HEK293 (cell line): ENCODE measurements at regions not wholly inside any gene's neighbourhood (a gene's known extent, or its start where the extent isn't known, plus 50 kb on each side); places are given as distances from the start of the nearest gene placed in this dataset.

ENCODE experiments used
- CTCF ChIA-PET: fragments of 350-600 bp; formaldehyde crosslinking; extraction: SDS; loops from one replicate; lab custom pipeline; 2021; ENCODE audit warnings: antibody characterized with exemption; lab: Yijun Ruan, JAX
- POLR2A ChIA-PET: fragments of 300-600 bp; formaldehyde crosslinking; extraction: SDS; loops from one replicate; lab custom pipeline; 2020; ENCODE audit warnings: antibody characterized with exemption, inconsistent platforms; lab: Yijun Ruan, JAX
- H3K27ac ChIP-seq: fragments of 200-500 bp; sonication (Bioruptor generic); 2 replicates; pipeline ENCODE4 v1.5.1; 2014; ENCODE audit warnings: low read depth, low read length, control low read depth, inconsistent platforms; ENCODE audit errors: extremely low read depth
- H3K36me3 ChIP-seq, 2 experiments: fragments of 200-500 bp in 1 of 2; sonication (Bioruptor generic) in 1 of 2; 1 replicate in 1 of 2; 2 replicates in 1 of 2; pipeline ENCODE4 v1.5.1; 2014 to 2017; ENCODE audit warnings: inconsistent platforms in 2 of 2, low read length in 2 of 2; ENCODE audit not compliant: control insufficient read depth in 2 of 2, insufficient read depth in 1 of 2
- H3K4me1 ChIP-seq: fragments of 200-500 bp; sonication (Bioruptor generic); 2 replicates; pipeline ENCODE4 v1.5.1; 2014; ENCODE audit warnings: mild to moderate bottlenecking, low read length, inconsistent platforms; ENCODE audit not compliant: control insufficient read depth, insufficient read depth
- H3K4me3 ChIP-seq: 2 replicates; pipeline ENCODE4 v1.5.1; 2011; ENCODE audit warnings: low read depth, mild to moderate bottlenecking, control low read depth, low read length, moderate library complexity
- H3K9me3 ChIP-seq: fragments of 200-500 bp; sonication (Bioruptor generic); 2 replicates; pipeline ENCODE4 v1.5.1; 2014; ENCODE audit warnings: low read depth, low read length, inconsistent platforms; ENCODE audit not compliant: control insufficient read depth, insufficient read depth
- CTCF ChIP-seq: fragments of 450-650 bp; formaldehyde crosslinking; IDR thresholded peaks from 2 replicates; pipeline ENCODE4 v1.5.1; 2016; ENCODE audit warnings: missing biosample characterization, missing genetic modification characterization
- GLIS2 ChIP-seq: fragments of 450-650 bp; formaldehyde crosslinking; IDR thresholded peaks from 2 replicates; pipeline ENCODE4 v1.5.1; 2016; ENCODE audit warnings: missing biosample characterization, missing genetic modification characterization
- IKZF3 ChIP-seq: fragments of 450-650 bp; IDR thresholded peaks from 2 replicates; pipeline ENCODE4 v1.5.0; 2018; ENCODE audit warnings: missing biosample characterization, mild to moderate bottlenecking, missing genetic modification characterization, moderate library complexity
- KLF17 ChIP-seq: fragments of 450-650 bp; formaldehyde crosslinking; IDR thresholded peaks from 2 replicates; pipeline ENCODE4 v1.5.1; 2016; ENCODE audit warnings: missing biosample characterization, missing genetic modification characterization
- PRDM1 ChIP-seq: fragments of 450-650 bp; formaldehyde crosslinking; IDR thresholded peaks from 2 replicates; pipeline ENCODE4; 2016; ENCODE audit warnings: missing biosample characterization, missing genetic modification characterization
- RBAK ChIP-seq: fragments of 450-650 bp; formaldehyde crosslinking; IDR thresholded peaks from 2 replicates; pipeline ENCODE4 v1.5.1; 2016; ENCODE audit warnings: missing biosample characterization, missing genetic modification characterization
- SP3 ChIP-seq: fragments of 450-650 bp; formaldehyde crosslinking; IDR thresholded peaks from 2 replicates; pipeline ENCODE4 v1.5.1; 2016; ENCODE audit warnings: missing biosample characterization, missing genetic modification characterization
- YY1 ChIP-seq: fragments of 450-650 bp; formaldehyde crosslinking; IDR thresholded peaks from 2 replicates; pipeline ENCODE4 v1.5.1; 2018; ENCODE audit warnings: missing biosample characterization, missing genetic modification characterization
- ZNF133 ChIP-seq: fragments of 450-650 bp; formaldehyde crosslinking; IDR thresholded peaks from 2 replicates; pipeline ENCODE4 v1.5.1; 2016; ENCODE audit warnings: missing biosample characterization, missing genetic modification characterization
- ZNF16 ChIP-seq: fragments of 450-650 bp; formaldehyde crosslinking; IDR thresholded peaks from 2 replicates; pipeline ENCODE4 v1.5.1; 2016; ENCODE audit warnings: low read depth, missing biosample characterization, missing genetic modification characterization
- ZNF175 ChIP-seq: fragments of 450-650 bp; formaldehyde crosslinking; IDR thresholded peaks from 2 replicates; pipeline ENCODE4 v1.5.1; 2016; ENCODE audit warnings: missing biosample characterization, missing genetic modification characterization
- ZNF214 ChIP-seq: fragments of 450-650 bp; formaldehyde crosslinking; IDR thresholded peaks from 2 replicates; pipeline ENCODE4 v1.5.1; 2017; ENCODE audit warnings: missing biosample characterization, mild to moderate bottlenecking, missing genetic modification characterization, borderline replicate concordance
- ZNF280D ChIP-seq: fragments of 450-650 bp; formaldehyde crosslinking; IDR thresholded peaks from 2 replicates; pipeline ENCODE4 v1.5.1; 2016; ENCODE audit warnings: missing biosample characterization, missing genetic modification characterization
- ZNF362 ChIP-seq: fragments of 450-650 bp; formaldehyde crosslinking; IDR thresholded peaks from 2 replicates; pipeline ENCODE4 v1.5.1; 2016; ENCODE audit warnings: missing biosample characterization, missing genetic modification characterization
- ZNF366 ChIP-seq: fragments of 450-650 bp; formaldehyde crosslinking; conservative IDR thresholded peaks from 2 replicates; pipeline ENCODE4 v1.5.1; 2016; ENCODE audit warnings: missing biosample characterization, missing genetic modification characterization
- ZNF391 ChIP-seq: fragments of 450-650 bp; formaldehyde crosslinking; IDR thresholded peaks from 2 replicates; pipeline ENCODE4 v1.5.1; 2016; ENCODE audit warnings: low read depth, missing biosample characterization, missing genetic modification characterization, borderline replicate concordance
- ZNF473 ChIP-seq: fragments of 450-650 bp; formaldehyde crosslinking; IDR thresholded peaks from 2 replicates; pipeline ENCODE4 v1.5.1; 2017; ENCODE audit warnings: missing biosample characterization, missing genetic modification characterization
- ZNF529 ChIP-seq: fragments of 450-650 bp; formaldehyde crosslinking; IDR thresholded peaks from 2 replicates; pipeline ENCODE4 v1.5.1; 2017; ENCODE audit warnings: missing genetic modification characterization, missing biosample characterization; ENCODE audit not compliant: insufficient replicate concordance
- ZNF654 ChIP-seq: fragments of 450-650 bp; formaldehyde crosslinking; IDR thresholded peaks from 2 replicates; pipeline ENCODE4 v1.5.1; 2016; ENCODE audit warnings: low read depth, missing biosample characterization, missing genetic modification characterization
- ZNF707 ChIP-seq: fragments of 450-650 bp; formaldehyde crosslinking; IDR thresholded peaks from 2 replicates; pipeline ENCODE4 v1.5.1; 2016; ENCODE audit warnings: missing biosample characterization, missing genetic modification characterization
- ZNF837 ChIP-seq: fragments of 450-650 bp; formaldehyde crosslinking; IDR thresholded peaks from 2 replicates; pipeline ENCODE4 v1.5.1; 2016; ENCODE audit warnings: missing biosample characterization, missing genetic modification characterization
- ZSCAN18 ChIP-seq: fragments of 450-650 bp; formaldehyde crosslinking; IDR thresholded peaks from 2 replicates; pipeline ENCODE4 v1.5.1; 2016; ENCODE audit warnings: missing biosample characterization, missing genetic modification characterization
- ZSCAN30 ChIP-seq: fragments of 450-650 bp; IDR thresholded peaks from 2 replicates; pipeline ENCODE4 v1.5.1; 2018; ENCODE audit warnings: missing biosample characterization, mild to moderate bottlenecking, missing genetic modification characterization, moderate library complexity

GRCh38 chr4:123624959-123625358 is 228.4 kb downstream of the SPRY1 start:
- no peaks in the 10 kb centered on the region for H3K36me3 ChIP-seq
- no peaks in the 10 kb centered on the region for H3K9me3 ChIP-seq
- no peak for TF ChIP-seq IKZF3
- no peak for TF ChIP-seq ZNF362 (tag by site-specific recombination)
- no peak for TF ChIP-seq GLIS2
- peak; percentile 53; the same call in 1 of the 2 replicates for TF ChIP-seq ZNF133
- no peak for TF ChIP-seq ZNF366 (tag by site-specific recombination)
- TF ChIP-seq SP3 (tag by site-specific recombination), result no peak
- TF ChIP-seq ZNF529 (tag by site-specific recombination), result no peak
- no peak for TF ChIP-seq ZNF707 (tag by site-specific recombination)
- CTCF ChIA-PET, result no interaction called here
- H3K27ac ChIP-seq, result no peak overlapping the region
- no peak overlapping the region for H3K4me3 ChIP-seq
- no peaks in the 10 kb centered on the region for H3K4me1 ChIP-seq
- POLR2A ChIA-PET, result no interaction called here

- no peak overlapping the region for H3K4me3 ChIP-seq
- no peaks in the 10 kb centered on the region for H3K4me1 ChIP-seq
- no peak overlapping the region for H3K27ac ChIP-seq
- TF ChIP-seq ZNF175 (tag by site-specific recombination), result no peak
- no peaks in the 10 kb centered on the region for H3K36me3 ChIP-seq
- POLR2A ChIA-PET, result no interaction called here
- CTCF ChIA-PET, result no interaction called here
- no peaks in the 10 kb centered on the region for H3K9me3 ChIP-seq
Measured at GRCh38 chr4:123628288-123628687, 231.7 kb downstream of the SPRY1 start.

- H3K36me3 ChIP-seq, result no peaks in the 10 kb centered on the region
- no peak overlapping the region for H3K4me3 ChIP-seq
- TF ChIP-seq CTCF (tag by site-specific recombination), result no peak
- no peak for TF ChIP-seq KLF17 (tag by site-specific recombination)
- no peak for TF ChIP-seq ZNF16 (tag by site-specific recombination)
- TF ChIP-seq ZNF214 (tag by site-specific recombination), result no peak
- TF ChIP-seq ZSCAN30, result no peak
- no peak for TF ChIP-seq ZNF654 (tag by site-specific recombination)
- TF ChIP-seq PRDM1, result no peak
- no peak for TF ChIP-seq ZNF280D
- no peak for TF ChIP-seq ZNF391 (tag by site-specific recombination)
- TF ChIP-seq YY1 (tag by site-specific recombination), result no peak
- no peak for TF ChIP-seq RBAK (tag by site-specific recombination)
- TF ChIP-seq ZSCAN18 (tag by site-specific recombination), result no peak
- no peak for TF ChIP-seq ZNF837 (tag by site-specific recombination)
- TF ChIP-seq ZNF473 (tag by site-specific recombination), result no peak
- TF ChIP-seq, all 188 proteins: peak for 0
- ChIA-PET POLR2A (no interaction called here), CTCF (interaction anchor here (0.7 kb wide), 1 partner anchor 98 kb away, joined by 4 read pairs; no protein-coding TSS in a partner anchor)
- Histone ChIP-seq H3K9me3 (no peaks in the 10 kb centered on the region), H3K4me1 (no peaks in the 10 kb centered on the region), H3K27ac (no peak overlapping the region)
Measured at GRCh38 chr4:123631786-123632692, 235.4 kb downstream of the SPRY1 start.
